Forelimb muscle (tissue), 1 donor: ENCODE measurements at regions not wholly inside any gene's neighbourhood (a gene's known extent, or its start where the extent isn't known, plus 50 kb on each side); places are given as distances from the start of the nearest gene placed in this dataset.

Experiments
- DNase-seq: peaks from one replicate; pipeline ENCODE4 v3.0.0-alpha.2; 2013; ENCODE audit warnings: low read depth

DNA sequence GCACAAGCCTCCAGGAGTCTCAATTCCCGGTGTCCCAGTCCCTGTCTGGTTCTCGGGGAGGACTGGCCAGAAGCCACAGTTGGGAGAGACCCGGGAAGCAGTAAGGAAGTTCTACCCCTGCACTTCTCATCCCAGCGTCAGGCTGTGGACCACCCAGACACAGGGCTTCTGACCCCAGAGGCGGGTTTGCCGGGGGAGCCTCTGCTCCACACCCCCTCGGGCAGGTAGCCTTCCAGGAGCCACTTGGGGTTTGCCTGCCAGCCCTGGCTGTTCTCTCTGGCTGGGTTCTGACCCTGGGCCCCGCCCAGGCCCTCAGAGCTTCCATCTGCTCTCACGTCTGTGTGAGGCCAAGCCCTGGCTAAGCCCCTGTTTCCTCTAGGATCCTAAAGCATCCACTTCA, 94.4 kb upstream of the GPC1 start:
- no peak for DNase-seq

DNA sequence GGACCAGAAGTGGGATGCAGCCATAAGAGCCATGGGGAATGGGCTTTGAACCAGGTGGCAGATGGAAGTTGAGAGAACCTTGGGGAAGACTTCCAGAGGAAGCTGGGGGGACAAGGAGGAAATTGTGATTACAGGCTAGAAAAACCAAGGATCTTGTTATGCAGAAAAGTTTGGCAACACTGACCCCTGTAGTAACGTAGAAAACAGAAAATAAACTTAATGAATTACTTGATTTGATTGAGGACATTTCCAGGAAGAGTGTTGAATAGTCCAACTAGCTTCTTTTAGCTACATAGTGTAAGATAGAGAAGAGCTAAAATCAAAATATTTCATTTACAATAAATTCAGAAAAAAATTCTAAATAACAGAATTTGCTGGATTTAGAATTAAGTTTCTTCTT, 91.9 kb upstream of the GPC1 start:
- no peak for DNase-seq

DNA sequence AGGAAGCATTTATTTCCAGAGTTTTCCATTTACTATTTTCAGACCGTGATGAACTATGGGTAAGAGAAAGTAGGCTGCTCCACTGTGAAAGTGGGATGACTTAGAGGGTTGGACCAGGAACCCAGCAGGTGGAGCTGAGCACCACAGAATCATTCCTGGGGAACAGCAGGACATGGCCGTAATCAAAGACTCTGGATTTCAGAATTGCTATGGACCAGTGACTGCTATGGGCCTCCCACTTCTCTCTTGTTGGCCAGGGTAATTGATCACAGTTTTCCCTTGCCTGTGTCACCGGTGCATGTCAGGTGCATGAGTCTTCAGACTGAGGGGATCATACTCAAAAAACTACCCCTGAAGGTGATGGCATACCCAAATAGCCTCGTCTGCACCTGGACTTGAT, 90.6 kb upstream of the GPC1 start:
- DNase-seq: no peak

DNA sequence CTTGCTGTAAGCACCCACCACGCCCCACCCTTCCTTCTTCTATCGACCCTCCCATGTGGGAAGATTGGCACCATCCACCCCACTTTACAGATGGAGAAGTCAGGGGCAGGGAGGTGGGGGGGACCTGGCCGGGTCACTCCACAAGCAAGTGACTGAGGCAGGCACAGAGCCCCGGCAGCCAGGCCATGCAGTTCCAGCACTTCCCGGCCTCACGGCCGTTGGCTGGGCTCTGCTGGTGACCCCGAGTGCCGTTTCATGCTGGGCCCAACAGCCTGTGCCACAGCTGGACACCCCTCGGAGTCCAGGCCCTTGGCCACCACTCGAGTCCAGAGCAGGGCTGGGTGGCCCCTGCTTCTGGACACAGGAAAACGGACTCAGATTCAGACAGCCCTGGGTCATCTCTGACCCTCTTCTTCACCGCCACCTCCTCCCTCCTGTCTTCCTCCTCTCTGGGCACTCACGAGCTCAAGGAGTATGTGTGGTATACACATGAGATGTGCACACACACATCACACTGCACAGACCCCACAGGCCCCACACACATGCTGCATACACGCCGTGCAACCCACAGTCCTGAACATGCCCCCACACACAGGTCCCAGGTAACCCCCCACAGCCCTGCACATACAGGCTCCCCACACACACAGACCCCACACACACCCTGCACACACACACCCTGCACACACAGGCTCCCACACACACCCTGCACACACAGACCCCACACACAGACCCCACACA, 89.3 kb upstream of the GPC1 start:
- DNase-seq: no peak

DNA sequence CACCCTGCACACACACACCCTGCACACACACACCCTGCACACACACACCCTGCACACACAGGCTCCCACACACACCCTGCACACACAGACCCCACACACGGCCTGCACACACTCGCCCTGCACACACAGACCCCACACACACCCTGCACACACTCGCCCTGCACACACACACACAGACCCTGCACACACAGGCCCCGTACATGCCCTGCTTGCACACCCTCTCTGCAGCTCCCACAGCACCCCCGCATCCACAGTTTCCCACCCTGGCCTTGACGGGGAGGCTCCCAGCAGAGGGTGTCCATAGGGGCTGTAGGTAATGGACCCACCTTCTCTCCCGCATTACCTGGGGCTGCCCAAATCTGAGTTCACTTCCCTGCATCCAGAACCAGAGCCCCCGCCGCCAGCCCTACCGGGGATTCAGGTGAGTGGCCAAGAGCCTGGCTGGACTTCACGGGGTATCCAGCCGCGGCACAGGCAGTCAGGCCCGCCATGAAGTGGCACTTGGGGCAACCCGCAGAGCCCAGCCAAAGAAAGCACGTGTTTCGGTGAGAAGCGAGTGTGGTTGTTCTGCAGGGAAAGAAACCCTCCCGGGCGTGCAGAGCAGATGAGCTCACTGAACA, 88.6 kb upstream of the GPC1 start:
- DNase-seq: no peak

DNA sequence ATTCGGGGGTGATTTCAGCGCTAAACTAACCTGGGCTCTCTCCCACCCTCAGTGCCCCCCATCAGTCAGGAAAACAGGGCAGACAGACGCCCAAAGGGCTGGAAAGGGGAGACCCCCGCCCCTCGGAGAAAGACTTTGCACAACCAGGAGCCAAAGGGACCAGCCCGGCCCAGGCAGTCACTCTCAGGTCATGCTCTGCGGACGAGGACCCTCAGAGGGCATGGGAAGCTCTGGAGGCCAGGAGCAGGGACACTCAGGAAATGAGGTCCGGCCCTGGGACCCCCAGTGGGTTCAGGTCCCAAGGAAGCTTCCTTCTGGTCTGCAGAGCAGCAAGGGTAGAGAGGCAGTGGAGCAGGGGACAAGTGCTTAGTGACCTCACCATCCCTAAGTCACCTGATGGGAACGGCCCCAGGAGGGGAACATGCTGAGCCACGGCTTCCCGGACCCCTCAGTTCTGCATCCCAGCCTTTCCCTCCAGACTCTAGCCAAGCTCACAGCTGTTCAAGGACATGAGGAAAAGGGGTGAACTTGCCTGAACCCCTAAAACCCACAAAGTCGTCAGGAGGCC, 88.0 kb upstream of the GPC1 start:
- DNase-seq: no peak

DNA sequence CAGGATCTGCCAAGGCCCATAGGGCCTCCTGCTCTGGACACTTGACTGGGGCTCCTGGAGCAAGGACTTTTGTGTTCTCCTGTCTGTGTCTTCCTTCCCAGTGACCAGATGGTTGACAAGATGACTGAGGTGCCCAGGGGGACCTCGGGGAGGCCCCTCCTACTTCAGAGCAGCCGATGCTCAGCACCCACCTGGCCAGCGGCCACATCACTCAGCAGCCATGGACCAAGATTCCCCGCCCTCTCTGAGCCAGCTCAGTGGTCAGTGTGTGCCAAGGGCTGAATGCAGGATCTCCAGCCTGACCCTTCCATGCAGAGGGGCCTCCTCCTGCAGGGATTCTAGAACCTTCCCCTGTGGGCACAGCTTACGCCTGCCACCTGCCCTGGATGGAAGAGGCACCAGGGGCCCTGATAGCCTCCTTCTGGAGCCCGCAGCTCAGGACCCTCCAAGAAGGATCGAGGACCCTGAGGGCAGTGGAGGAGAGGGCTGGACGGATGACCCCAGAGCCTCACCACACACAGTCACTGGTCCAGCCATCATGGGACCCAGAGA, 87.4 kb upstream of the GPC1 start:
- no peak for DNase-seq

DNA sequence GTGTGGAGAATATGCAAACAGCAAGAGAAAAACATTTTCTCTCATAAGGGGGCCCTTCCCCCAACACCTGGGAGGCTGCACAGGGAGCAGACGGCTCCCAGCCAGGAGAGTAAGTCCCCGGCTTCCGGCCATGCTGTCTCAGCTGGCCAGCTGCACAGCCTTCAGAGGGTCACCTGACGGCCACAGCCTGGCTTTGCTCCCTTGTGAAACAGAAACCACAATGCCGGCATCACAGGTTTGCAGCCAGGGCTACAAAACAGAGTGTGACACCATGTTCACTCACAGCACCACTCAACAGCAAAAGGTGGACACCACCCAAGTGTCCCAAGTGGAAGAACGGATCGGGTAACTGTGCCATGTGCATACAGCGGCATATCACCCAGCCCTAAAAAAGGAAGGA, 86.9 kb upstream of the GPC1 start:
- DNase-seq: no peak

DNA sequence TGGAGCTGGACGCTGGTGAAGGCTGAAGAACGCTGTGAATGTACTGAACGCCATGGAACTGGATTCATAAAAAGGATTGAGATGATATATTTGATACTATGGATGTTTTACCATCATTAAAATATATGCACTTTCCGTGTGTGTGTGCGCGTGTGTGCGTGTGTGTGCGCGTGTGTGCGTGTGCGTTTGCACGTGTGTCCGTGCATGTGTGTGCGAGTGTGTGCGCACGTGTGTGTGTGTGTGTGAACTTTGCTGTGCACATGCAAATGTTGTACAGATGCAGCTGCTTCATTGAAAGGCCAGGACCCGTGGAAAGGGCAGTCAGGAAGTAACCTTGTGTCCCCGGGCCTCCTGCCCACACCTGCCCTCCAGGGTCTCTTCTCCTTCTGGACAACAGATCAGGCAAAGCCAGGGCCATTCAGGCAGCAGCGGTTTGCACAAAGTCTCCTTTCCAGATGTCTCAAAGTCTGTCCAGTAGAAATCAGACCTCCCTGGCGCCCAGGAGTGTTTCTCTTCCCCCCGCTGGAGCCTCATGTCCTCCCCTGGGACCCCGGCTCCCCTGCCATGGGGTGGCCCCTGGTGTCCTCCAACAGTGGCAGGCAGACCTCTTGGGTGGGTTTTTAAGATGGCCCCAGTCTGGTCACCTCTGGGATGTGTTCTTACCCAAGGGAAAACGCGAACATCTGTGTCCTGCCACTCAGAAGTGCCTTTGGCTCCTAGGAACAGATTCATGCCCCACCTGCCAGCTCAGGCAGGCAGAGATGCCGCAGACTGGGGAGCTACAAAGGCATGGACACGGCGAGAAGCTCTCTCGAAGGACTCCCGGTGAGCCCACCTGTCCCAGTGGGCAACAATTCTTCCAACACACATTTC, 86.1 kb upstream of the GPC1 start:
- DNase-seq: no peak

DNA sequence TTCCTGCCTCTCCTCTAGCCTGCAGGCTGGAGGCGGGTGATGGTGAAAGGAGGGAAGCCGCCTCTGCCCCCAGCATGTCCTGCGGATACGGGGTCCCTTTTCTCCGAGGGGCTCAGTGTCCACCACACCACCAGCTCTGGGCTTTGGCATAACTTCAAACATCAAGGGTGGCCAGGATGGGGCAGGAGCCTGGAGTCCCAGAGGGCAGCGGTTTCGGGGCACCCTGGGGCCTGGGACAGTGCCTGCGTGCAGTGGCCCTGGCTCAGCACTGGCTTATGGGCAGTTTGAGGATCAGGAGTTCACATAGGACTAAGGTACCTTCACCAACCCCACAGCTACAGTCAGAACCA, 85.5 kb upstream of the GPC1 start:
- DNase-seq: no peak

DNA sequence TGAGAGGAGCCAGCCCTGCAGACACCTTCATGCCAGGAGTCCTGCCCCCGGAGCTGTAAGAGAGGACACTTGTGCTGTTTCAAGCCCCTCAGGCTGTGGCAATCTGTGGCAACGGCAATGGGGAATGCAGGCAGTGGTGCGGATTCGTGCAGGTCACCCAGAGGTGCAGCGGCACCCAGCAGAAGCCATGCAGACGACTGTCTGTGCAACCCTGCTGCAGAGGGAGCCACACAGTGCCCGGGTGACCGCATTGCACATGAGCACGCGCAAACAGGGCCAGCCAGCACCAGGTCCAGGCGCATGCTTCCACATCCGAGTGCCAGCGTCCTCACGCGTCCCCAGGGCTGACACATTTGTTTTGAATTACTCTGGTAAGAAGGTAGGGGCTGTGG, 84.8 kb upstream of the GPC1 start:
- no peak for DNase-seq

DNA sequence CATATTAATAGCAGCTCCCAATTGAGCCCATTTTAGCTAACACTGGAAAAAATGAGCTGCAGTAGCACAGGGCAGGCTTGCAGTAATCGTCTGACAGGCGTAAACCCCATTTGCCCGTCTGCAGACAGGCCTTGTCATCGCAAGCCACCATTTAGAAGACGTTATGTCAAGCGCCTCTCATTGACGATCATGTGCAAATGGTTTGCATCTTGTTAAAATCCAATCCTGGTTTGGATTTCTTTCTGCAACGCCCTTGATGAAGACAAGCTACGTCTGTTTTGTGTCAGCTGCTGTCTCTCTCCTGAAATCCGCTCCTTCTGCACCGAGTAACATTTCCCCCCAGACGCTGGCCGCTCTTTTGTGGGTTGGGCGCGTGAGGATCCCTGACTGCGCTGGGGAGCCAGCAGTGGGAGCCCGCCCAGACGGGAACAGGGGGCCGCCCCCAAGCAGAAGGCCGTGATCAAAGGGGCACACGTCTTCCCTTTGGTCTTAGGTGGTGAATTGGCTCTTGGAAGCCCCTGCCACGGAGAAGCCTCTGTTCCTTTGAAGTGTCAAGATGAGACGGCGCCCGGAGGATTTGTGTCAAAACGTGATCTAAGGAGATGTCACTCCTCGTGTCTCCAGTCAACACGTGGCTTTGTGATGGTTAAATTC, 84.2 kb upstream of the GPC1 start:
- DNase-seq: no peak

DNA sequence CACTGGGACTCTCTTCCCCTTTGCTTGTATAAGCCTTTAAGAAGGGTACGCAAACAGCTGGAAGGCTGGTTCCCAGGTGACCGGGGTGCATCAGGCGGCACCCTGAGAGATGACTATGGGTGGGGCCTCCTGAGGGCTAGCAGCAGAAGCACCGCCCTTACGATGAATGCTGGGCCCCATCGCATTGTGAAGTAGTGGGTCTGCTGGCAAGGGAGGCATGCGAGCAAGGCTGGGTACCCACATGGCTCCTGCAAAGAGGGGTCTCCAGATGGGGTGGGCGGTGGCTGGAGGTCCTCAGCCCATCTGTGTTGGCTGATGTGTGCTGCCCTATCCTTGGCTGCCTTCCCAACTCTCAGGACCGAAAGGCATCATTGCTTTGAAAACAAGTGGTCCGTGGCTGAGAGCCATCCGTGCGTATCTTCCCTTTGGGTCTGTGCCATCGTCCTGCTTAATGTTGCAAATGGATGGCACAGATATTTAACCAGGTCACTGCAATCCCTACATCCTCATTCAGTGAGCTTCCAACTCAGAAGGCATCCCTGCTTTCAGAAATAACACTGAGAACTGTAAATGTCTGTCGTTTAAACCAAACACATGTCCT, 83.5 kb upstream of the GPC1 start:
- DNase-seq: no peak

DNA sequence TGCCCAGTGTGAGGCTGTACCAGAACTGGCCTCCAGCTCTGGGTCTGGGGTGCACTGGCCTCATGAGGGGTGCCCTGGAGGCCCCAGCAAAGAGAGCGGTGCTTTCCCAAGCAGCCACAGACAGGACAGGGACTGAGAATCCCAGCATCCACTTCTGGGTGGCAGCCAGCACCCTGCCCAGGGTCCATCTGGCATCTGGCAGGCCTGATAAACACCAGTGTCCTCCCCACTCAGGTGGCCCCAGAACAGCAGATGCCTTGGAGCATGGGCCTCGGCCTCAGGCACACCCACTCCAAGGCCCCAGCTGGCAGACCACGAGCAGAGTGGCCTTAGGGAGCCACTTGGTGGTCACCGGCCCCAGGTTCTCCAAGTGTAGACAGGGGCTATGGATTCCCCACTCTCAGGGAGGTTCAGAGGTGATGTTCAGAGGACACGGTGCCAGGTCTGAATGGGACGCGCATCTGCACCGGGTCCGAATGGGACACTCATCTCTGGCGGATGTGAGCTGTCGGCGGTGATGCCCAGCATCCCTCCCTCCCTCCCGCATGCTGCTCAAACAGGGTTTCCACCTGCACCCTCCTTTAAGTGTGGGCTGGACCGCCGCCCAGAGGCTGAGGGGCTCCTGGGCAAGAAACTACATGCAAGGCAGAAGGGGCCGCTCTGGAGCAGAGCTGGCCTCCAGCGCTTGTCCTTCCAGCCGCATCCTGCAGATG, 82.2 kb upstream of the GPC1 start:
- DNase-seq: no peak

DNA sequence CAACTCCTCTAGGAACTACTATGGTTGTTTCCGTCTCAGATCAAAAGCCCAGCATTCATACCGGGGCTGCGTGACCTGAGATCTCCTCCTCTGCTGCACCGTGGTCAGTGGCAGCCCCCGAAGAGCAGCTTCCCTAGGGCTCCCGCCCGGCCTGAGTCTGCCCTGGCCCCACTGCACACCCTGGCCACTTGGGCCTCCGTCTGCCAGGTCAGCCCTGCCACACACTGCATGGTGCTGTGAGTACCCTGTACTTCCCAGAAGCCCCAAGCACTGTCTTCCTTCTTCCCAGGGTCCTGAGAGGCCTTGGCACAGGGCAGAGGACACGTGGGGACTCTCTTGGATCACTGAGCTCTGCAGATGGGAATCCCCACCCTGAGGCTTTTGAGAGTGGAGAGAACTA, 81.5 kb upstream of the GPC1 start:
- DNase-seq: no peak

DNA sequence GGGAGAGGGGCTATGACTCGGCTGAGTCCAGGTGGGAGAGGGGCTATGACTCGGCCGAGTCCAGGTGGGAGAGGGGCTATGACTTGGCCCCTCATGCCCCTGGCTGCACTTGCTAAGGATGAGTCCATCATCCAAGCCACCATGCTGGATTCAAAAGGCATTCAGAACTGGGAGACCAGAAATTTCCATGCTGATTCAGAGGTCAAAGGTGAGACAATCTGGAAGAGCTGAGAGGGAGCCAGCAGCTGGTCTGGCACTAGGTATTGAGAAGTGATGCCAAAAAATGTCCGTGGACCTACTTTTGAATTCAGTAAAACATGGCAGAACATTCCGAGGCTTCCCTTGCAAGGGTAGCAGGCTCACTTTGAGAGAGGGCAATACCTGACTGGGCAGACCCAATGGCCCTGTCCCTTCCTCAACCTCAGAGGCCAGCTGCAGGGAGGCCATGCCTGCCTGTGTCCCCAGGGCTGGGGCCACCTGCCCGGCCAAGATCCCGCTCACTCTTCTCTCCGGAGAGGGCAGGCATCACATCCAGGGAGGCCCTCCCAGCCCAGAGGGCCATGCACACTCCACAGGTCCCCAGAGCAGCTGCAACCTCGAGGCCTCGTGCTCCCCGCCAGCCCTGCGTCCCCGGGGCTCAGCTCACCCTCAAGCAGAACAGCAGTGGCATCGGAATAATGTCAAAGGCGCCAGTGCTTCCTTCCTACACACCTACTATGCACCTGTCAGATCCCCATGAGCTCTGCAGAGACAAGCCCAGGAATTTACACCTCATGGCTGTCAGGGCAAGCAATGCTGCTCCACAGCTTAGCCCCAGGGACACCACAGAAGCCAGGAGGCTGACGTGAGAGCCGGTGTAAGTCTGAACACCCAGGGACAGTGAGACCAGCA, 80.2 kb upstream of the GPC1 start:
- DNase-seq: no peak

DNA sequence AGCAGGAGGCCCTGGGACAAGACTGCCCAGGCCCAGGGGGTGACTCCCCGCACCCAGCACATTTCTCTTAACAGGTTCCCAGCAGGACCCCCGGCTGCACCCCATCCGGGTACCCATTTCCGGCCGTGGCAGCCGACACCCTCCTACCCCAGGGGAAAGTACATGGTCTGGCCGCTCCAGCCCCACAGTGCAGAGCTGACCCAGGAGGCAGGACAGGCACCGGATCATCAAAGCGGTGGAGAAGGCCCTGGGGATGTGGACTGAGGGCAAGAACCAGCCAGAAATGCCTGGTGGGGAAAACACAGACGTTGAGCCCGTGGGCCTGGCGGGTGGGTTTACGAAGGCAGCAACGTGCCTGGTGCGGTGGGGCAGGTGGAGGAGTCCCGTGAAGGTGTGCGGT, 79.5 kb upstream of the GPC1 start:
- no peak for DNase-seq

DNA sequence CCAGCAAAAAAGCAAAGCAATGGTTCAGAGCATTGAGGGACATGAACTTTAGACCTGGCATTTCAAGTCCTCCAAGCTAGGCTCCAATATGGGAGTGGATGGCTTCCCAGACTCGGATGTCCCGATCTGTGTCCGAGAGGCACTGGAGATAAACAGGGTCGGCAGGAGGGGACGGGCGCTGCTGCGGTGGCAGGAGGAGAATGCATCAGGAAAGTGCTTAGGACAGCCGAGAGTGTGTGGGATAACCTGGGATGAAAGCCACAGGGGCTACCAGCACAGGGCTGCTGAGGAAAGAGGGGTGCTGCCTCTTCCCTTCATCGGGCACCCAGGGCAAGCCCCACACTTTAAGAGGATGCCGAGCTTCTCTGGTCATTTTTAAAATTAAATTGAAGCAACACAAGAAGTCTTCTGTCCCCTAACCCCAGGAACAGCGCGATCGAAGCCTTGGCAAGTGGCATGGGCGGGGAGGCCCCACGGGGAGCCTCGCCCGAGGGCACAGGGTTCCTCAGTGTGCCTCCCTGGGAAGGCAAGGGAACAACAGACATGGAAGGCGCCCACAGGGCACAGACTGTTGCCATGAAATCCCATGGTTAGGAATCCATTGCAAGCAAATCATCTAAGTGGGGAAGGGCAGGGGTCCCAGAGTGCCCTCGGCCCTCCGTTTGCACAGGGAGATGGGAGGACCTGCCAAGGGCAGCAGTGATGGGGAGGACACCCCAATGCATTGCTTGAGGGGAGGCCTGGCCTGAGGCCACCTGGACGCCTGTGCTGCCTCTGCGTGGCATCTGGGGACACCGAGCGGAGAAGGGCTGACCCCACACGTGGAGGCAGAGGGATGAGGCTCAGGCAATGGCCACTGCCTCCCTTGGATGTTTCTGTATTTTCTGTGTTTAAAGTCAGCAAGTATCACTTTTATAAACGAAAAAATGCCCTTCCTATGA, 78.5 kb upstream of the GPC1 start:
- DNase-seq: no peak

DNA sequence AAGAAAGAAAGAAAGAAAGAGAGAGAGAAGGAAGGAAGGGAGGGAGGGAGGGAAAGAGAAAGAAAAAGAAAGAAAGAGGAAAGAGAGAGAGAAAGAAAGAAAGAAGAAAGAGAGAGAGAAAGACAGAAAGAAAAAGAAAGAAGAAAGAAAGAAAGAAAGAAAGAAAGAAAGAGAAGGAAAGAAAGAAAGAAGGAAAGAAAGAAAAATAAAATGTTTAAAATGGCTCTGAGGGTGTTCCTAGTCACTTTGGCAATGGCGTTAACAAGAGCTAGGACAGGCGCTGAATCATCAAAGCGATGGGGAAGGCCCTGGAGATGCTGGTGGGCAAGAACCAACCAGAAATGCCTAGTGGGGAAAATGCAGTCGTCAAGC, 77.8 kb upstream of the GPC1 start:
- no peak for DNase-seq
